D721Med (cell line): ENCODE measurements at regions not wholly inside any gene's neighbourhood (a gene's known extent, or its start where the extent isn't known, plus 50 kb on each side); places are given as distances from the start of the nearest gene placed in this dataset.

ENCODE experiments used
- DNase-seq: peaks from one replicate; pipeline ENCODE4 v3.0.0; 2011; ENCODE audit warnings: low spot score; ENCODE audit not compliant: insufficient read length
- FAIRE-seq: peaks from 2 replicates; lab custom pipeline; 2011; peaks lifted over from hg19 to GRCh38; lab: Jason Lieb, UNC
- CTCF ChIP-seq: IDR thresholded peaks from 2 replicates; pipeline ENCODE4 v1.5.1; 2012; ENCODE audit warnings: mild to moderate bottlenecking, control low read depth; ENCODE audit not compliant: insufficient read depth; ENCODE audit errors: missing control alignments

GRCh38 chr5:54703565-54704255 lies 186.2 kb downstream of the SNX18 start:
- TF ChIP-seq CTCF = no peak
- no peak for FAIRE-seq
- DNase-seq = no peak

GRCh38 chr5:54703133-54703532 lies 185.6 kb downstream of the SNX18 start:
- DNase-seq = no peak
- no peak for FAIRE-seq
- no peak for TF ChIP-seq CTCF

- no peak for TF ChIP-seq CTCF
- FAIRE-seq (no peak), DNase-seq (no peak)
Measured at GRCh38 chr5:54702470-54702869, 184.9 kb downstream of the SNX18 start.

GRCh38 chr5:54700986-54701578 lies 183.5 kb downstream of the SNX18 start:
- FAIRE-seq (no peak), DNase-seq (no peak)
- TF ChIP-seq CTCF = no peak

GRCh38 chr5:54696931-54697330 lies 179.4 kb downstream of the SNX18 start:
- FAIRE-seq (no peak), DNase-seq (no peak)
- no peak for TF ChIP-seq CTCF

- no peak for DNase-seq
- no peak for FAIRE-seq
- TF ChIP-seq CTCF = no peak
Measured at GRCh38 chr5:54696346-54696745, 178.8 kb downstream of the SNX18 start.
